ENCODE measurements at regions not wholly inside any gene's neighbourhood (a gene's known extent, or its start where the extent isn't known, plus 50 kb on each side); places are given as distances from the start of the nearest gene placed in this dataset.

DNA sequence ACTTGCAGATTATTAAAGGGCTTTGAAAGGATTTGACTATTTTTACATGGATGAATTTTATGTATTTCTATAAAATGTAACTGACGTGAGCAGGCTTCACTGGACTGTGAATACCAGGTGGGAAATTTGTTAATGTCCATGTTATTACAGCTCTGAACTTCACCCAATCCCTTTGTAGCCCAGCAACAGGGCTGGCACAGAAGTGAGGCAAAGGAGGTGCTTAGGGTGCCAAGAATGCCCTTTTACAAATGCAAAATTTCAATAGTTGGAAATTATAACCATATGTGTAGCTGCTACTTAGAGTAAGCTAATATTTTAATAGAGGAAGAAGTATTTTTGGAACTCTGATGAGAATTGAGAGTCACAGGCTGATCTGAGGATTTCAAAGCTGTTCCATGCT is 53.7 kb upstream of the FAM98A start:
- H3K9me3 ChIP-seq: no peaks in the 10 kb centered on the region
- TF ChIP-seq TAF1 (IDR thresholded peaks at IDR 0.05; ENCODE audit: borderline replicate concordance, low read depth, low read length) (no peak), SIN3A (IDR thresholded peaks at IDR 0.05; ENCODE audit: borderline replicate concordance, low read depth, low read length) (no peak), POLR2AphosphoS5 (IDR thresholded peaks at IDR 0.05; ENCODE audit: low read depth, low read length) (no peak), RXRA (IDR thresholded peaks at IDR 0.05; ENCODE audit: borderline replicate concordance, low read depth) (no peak), RCOR1 (IDR thresholded peaks at IDR 0.05; ENCODE audit: low read length) (no peak), TCF12 (IDR thresholded peaks at IDR 0.05) (no peak), RFX5 (IDR thresholded peaks at IDR 0.05; ENCODE audit: low read length) (no peak), SMC3 (IDR thresholded peaks at IDR 0.05; ENCODE audit: low read depth, low read length) (no peak), RAD21 (IDR thresholded peaks at IDR 0.05; ENCODE audit: low read length) (no peak), GABPA (IDR thresholded peaks at IDR 0.05; ENCODE audit: low read depth) (no peak), CHD2 (IDR thresholded peaks at IDR 0.05; ENCODE audit: low read length, partially characterized antibody) (no peak), NRF1 (IDR thresholded peaks at IDR 0.05; ENCODE audit: low read depth, low read length) (no peak), ELF1 (IDR thresholded peaks at IDR 0.05) (no peak), EZH2phosphoT487 (IDR thresholded peaks at IDR 0.05; ENCODE audit: borderline replicate concordance, low read depth) (no peak), JUND (IDR thresholded peaks at IDR 0.05) (no peak), MEF2A (IDR thresholded peaks at IDR 0.05; ENCODE audit: borderline replicate concordance, low read depth) (no peak), NFIC (IDR thresholded peaks at IDR 0.05; ENCODE audit: borderline replicate concordance) (no peak)
- TF ChIP-seq, protein P1, sequence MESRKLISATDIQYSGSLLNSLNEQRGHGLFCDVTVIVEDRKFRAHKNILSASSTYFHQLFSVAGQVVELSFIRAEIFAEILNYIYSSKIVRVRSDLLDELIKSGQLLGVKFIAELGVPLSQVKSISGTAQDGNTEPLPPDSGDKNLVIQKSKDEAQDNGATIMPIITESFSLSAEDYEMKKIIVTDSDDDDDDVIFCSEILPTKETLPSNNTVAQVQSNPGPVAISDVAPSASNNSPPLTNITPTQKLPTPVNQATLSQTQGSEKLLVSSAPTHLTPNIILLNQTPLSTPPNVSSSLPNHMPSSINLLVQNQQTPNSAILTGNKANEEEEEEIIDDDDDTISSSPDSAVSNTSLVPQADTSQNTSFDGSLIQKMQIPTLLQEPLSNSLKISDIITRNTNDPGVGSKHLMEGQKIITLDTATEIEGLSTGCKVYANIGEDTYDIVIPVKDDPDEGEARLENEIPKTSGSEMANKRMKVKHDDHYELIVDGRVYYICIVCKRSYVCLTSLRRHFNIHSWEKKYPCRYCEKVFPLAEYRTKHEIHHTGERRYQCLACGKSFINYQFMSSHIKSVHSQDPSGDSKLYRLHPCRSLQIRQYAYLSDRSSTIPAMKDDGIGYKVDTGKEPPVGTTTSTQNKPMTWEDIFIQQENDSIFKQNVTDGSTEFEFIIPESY (IDR thresholded peaks at IDR 0.05; ENCODE audit: borderline replicate concordance, low read depth): no peak
- TF ChIP-seq, protein P2, sequence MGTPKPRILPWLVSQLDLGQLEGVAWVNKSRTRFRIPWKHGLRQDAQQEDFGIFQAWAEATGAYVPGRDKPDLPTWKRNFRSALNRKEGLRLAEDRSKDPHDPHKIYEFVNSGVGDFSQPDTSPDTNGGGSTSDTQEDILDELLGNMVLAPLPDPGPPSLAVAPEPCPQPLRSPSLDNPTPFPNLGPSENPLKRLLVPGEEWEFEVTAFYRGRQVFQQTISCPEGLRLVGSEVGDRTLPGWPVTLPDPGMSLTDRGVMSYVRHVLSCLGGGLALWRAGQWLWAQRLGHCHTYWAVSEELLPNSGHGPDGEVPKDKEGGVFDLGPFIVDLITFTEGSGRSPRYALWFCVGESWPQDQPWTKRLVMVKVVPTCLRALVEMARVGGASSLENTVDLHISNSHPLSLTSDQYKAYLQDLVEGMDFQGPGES (IDR thresholded peaks at IDR 0.05; ENCODE audit: low read depth, low read length): no peak
- no peak overlapping the region for H3K27ac ChIP-seq (ENCODE audit: low read depth in 2 of 2, low read length in 1 of 2)
- no peak overlapping the region for H2AFZ ChIP-seq (ENCODE audit: low read depth)
- ChIA-PET CTCF (interaction anchor here (1.1 to 1.9 kb wide), 3 partner anchors 16 to 69 kb away, joined by 3 to 12 read pairs (median 3); no protein-coding TSS in a partner anchor), POLR2A (no interaction called here)
- no peak overlapping the region for H3K4me3 ChIP-seq (ENCODE audit: low read depth in 2 of 2, low read length in 1 of 2)
- no peak overlapping the region for H3K4me2 ChIP-seq
- no peaks in the 10 kb centered on the region for H3K9me2 ChIP-seq
- H3K27me3 ChIP-seq (ENCODE audit: insufficient read depth): no peaks in the 10 kb centered on the region
- H3K79me2 ChIP-seq (ENCODE audit: insufficient read depth): no peaks in the 10 kb centered on the region
- H4K20me1 ChIP-seq (ENCODE audit: insufficient read depth): no peaks in the 10 kb centered on the region
- no peaks in the 10 kb centered on the region for H3K36me3 ChIP-seq (replicated peaks in 1 of 2; ENCODE audit: control insufficient read depth in 1 of 2, insufficient read depth in 2 of 2, low read length in 1 of 2)
- H3K9ac ChIP-seq: no peak overlapping the region
- DNase-seq: no peak
- no peaks in the 10 kb centered on the region for H3F3A ChIP-seq (replicated peaks; ENCODE audit: insufficient read depth)
- no peaks in the 10 kb centered on the region for H3K4me1 ChIP-seq (ENCODE audit: control insufficient read depth in 1 of 2, insufficient read depth in 2 of 2, low read depth in 1 of 2, low read length in 1 of 2)
- WGBS (ENCODE audit: low lambda C conversion rate): 8% methylated on average over 1 of the region's 1 CpG

Measured in SK-N-SH (cell line).